Non-pigmented ciliary epithelial cell (primary cell): ENCODE measurements at regions not wholly inside any gene's neighbourhood (a gene's known extent, or its start where the extent isn't known, plus 50 kb on each side); places are given as distances from the start of the nearest gene placed in this dataset.
"Not testable (repeated sequence)": the region's sequence is repeated elsewhere in the genome, so short reads cannot be mapped to it uniquely, and the experiment has no call there.

Source experiments
- DNase-seq: peaks from one replicate; pipeline ENCODE4 v3.0.0-alpha.2; 2010; ENCODE audit warnings: low read depth

GRCh38 chr1:79302380-79302930, 295.9 kb upstream of the ADGRL4 start:
- DNase-seq = no peak

GRCh38 chr1:79295967-79296366, 289.4 kb upstream of the ADGRL4 start:
- DNase-seq = no peak

- no peak for DNase-seq
Measured at GRCh38 chr1:79293611-79294010, 287.1 kb upstream of the ADGRL4 start.

- DNase-seq = no peak
Measured at GRCh38 chr1:79290927-79291474, 284.5 kb upstream of the ADGRL4 start.

- DNase-seq = no peak
Measured at GRCh38 chr1:79287982-79288381, 281.5 kb upstream of the ADGRL4 start.

GRCh38 chr1:79285667-79286066, 279.1 kb upstream of the ADGRL4 start:
- DNase-seq = no peak

- no peak for DNase-seq
Measured at GRCh38 chr1:79283451-79283850, 276.9 kb upstream of the ADGRL4 start.

- no peak for DNase-seq
Measured at GRCh38 chr1:79281442-79281841, 274.9 kb upstream of the ADGRL4 start.

GRCh38 chr1:79271759-79272158, 265.2 kb upstream of the ADGRL4 start:
- DNase-seq = no peak

GRCh38 chr1:79264975-79265818, 258.7 kb upstream of the ADGRL4 start:
- no peak for DNase-seq

GRCh38 chr1:79264285-79264684, 257.8 kb upstream of the ADGRL4 start:
- no peak for DNase-seq

GRCh38 chr1:79262745-79263258, 256.3 kb upstream of the ADGRL4 start:
- no peak for DNase-seq

GRCh38 chr1:79259390-79260336, 253.1 kb upstream of the ADGRL4 start:
- no peak for DNase-seq

GRCh38 chr1:79255421-79255820, 248.9 kb upstream of the ADGRL4 start:
- DNase-seq = no peak

- DNase-seq = no peak
Measured at GRCh38 chr1:79252598-79252997, 246.1 kb upstream of the ADGRL4 start.

GRCh38 chr1:79239840-79240239, 233.3 kb upstream of the ADGRL4 start:
- no peak for DNase-seq

GRCh38 chr1:79235301-79236002, 228.9 kb upstream of the ADGRL4 start:
- no peak for DNase-seq

- DNase-seq = no peak
Measured at GRCh38 chr1:79232818-79233217, 226.3 kb upstream of the ADGRL4 start.

- not testable (repeated sequence) for DNase-seq
Measured at GRCh38 chr1:79230751-79231150, 224.2 kb upstream of the ADGRL4 start.

- DNase-seq = no peak
Measured at GRCh38 chr1:79226963-79227362, 220.4 kb upstream of the ADGRL4 start.

GRCh38 chr1:79224537-79224936, 218.0 kb upstream of the ADGRL4 start:
- no peak for DNase-seq
